Large intestine (tissue), 3 donors: ENCODE measurements at regions not wholly inside any gene's neighbourhood (a gene's known extent, or its start where the extent isn't known, plus 50 kb on each side); places are given as distances from the start of the nearest gene placed in this dataset.

ENCODE experiments used
- DNase-seq, 2 donors: peaks; one replicate each; pipeline versions ENCODE4 v3.0.0 to v3.0.0-alpha.2; 2013
- H3K27ac ChIP-seq: one replicate; pipeline ENCODE4 v1.5.1; 2013; ENCODE audit warnings: low read length
- H3K27me3 ChIP-seq: 2 replicates; pipeline ENCODE4 v1.6.1; 2013; ENCODE audit warnings: low read length; ENCODE audit not compliant: control insufficient read depth, insufficient read depth
- H3K36me3 ChIP-seq: 2 replicates; pipeline ENCODE4 v1.6.1; 2013; ENCODE audit warnings: low read length; ENCODE audit not compliant: control insufficient read depth, insufficient read depth
- H3K4me1 ChIP-seq: one replicate; pipeline ENCODE4 v1.6.1; 2013; ENCODE audit warnings: low read length; ENCODE audit not compliant: control insufficient read depth, insufficient read depth
- H3K4me3 ChIP-seq: one replicate; pipeline ENCODE4 v1.5.1; 2013; ENCODE audit warnings: low read length
- H3K9me3 ChIP-seq: one replicate; pipeline ENCODE4 v1.6.1; 2013; ENCODE audit warnings: mild to moderate bottlenecking, low read depth, low read length, moderate library complexity; ENCODE audit not compliant: control insufficient read depth
- WGBS: methylation state at CpG from one replicate; pipeline ENCODE4 v1.1.5; 2013; ENCODE audit warnings: low lambda C conversion rate; ENCODE audit not compliant: insufficient coverage; 5-methylcytosine and 5-hydroxymethylcytosine counted together

DNA sequence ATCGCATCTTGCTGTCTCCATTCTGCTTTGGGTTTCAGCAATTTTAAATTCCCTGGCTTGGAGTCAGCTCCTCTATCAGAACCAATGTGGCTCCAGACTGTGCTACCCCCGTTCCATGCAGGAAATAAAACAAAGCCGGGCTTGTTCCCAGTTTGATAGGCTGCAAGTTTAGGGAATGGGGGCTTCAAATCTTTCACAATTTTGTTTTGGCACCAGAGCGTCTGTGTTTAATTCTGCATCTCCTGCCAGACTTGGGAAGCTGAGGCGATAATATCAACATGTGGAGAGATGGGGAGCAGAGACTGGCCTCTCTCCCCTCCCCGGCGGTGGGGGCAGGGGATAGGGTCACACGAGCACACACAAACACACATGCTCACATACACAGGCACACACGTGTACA, 305.9 kb downstream of the FGFR2 start:
- Histone ChIP-seq H3K4me3 (no peak overlapping the region), H3K9me3 (no peaks in the 10 kb centered on the region), H3K36me3 (no peaks in the 10 kb centered on the region), H3K27me3 (no peaks in the 10 kb centered on the region), H3K27ac (no peak overlapping the region), H3K4me1 (peaks cover 18% of the 10 kb centered on the region)
- DNase-seq = no peak
- WGBS = no CpG with 5 or more reads among the region's 9 CpGs

DNA sequence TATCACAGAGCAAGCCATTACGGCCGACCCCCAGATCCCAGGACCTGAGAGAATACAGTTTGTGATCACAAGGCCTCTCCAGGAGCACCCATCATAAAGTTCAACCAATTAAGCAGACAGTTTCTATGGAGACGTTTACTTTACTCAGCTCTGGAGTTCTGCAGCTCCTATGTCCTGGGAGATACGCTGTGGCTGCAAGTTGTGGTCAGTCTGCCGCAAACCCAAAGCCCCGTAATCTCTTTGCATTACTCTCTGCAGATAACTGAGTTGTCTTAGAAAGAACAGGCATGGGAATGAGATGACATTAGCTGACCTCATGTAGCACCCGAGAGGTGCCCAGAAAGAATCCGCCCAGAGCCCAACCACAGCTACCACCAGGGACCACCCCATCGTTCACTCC, 305.1 kb downstream of the FGFR2 start:
- H3K27me3 ChIP-seq = no peaks in the 10 kb centered on the region
- no peak overlapping the region for H3K4me3 ChIP-seq
- no CpG with 5 or more reads among the region's 9 CpGs for WGBS
- H3K9me3 ChIP-seq = no peaks in the 10 kb centered on the region
- peaks cover 15% of the 10 kb centered on the region for H3K4me1 ChIP-seq
- DNase-seq = no peak
- H3K36me3 ChIP-seq = no peaks in the 10 kb centered on the region
- no peak overlapping the region for H3K27ac ChIP-seq

DNA sequence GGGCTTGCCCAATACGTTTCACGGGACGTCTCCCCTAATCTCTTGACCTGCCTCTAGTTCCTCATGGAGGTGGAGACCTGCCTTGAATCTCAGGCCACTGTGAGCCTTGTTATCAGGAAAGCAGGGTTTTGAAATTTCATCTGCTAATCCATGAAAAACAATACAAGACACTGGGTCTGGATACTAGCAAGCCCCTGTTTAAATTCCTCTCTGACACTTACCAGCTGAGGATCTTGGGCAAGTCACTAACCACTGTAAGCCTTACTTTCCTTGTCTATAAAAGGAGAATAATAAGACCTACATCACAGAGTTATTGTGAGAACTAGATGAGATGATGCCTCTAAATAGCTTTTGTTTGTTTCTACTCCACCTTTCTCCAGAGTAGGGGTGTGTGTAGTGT, 303.6 kb downstream of the FGFR2 start:
- no peak for DNase-seq
- Histone ChIP-seq H3K27ac (no peak overlapping the region), H3K27me3 (no peaks in the 10 kb centered on the region), H3K36me3 (no peaks in the 10 kb centered on the region), H3K9me3 (no peaks in the 10 kb centered on the region), H3K4me1 (peaks cover 10% of the 10 kb centered on the region), H3K4me3 (no peak overlapping the region)
- no CpG with 5 or more reads among the region's 3 CpGs for WGBS

DNA sequence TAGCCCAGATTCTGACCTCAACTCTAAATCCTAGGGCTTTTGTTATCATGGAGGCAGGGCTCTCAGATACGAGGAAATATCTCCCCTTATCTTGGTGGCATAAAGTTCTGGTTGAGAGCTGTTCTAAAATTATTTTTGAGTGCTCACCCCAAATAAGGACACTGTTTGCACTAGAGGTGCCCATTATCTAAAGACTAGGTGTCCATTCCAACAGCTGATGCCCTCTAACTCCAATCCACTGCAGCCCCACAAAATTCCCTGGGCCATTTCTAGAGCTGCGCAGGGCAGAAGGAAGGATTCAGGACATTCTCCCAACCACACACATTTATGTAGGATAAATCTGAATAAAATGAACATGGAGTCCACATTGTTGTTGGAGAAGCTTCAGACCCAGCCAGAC, 301.9 kb downstream of the FGFR2 start:
- Histone ChIP-seq H3K36me3 (no peaks in the 10 kb centered on the region), H3K27me3 (no peaks in the 10 kb centered on the region), H3K9me3 (no peaks in the 10 kb centered on the region), H3K27ac (no peak overlapping the region), H3K4me3 (no peak overlapping the region), H3K4me1 (peaks cover 10% of the 10 kb centered on the region)
- WGBS = no CpG with 5 or more reads among the region's 2 CpGs
- DNase-seq = no peak

DNA sequence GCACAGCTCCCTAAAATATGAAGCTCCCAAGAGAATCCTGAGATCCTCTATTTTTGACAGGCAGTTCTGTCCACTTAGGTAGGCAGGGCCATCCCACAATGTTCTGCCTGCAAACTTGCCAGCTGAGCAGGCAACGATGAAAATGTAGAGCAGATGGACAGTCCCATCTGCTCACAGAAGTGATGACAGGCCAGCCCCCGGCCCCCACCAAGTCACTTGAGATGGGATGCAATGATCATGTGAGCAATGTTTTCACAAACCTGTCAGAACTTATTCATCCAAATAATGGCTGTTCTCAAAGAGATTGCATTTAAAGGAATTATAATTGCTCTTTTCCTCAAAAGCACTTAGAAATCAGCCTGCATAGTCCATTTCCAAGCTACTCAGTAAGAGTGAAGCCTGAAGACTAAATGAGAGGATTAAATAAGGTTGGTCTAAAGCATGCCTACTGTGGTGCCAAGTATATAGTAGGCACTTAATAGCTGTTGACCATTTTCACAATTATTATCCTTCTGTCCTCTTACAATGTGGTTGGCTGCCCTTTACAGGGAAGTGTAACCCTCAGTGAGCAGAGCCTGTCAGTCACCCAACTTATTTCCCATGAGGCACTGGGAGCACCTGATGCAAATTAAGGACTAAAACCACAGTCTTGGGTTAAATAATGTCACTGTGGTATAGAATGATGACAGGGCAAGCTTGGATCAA, 301.2 kb downstream of the FGFR2 start:
- Histone ChIP-seq H3K36me3 (no peaks in the 10 kb centered on the region), H3K27me3 (no peaks in the 10 kb centered on the region), H3K4me3 (no peak overlapping the region), H3K27ac (no peak overlapping the region), H3K4me1 (peaks cover 10% of the 10 kb centered on the region), H3K9me3 (no peaks in the 10 kb centered on the region)
- WGBS = no CpG with 5 or more reads among the region's 2 CpGs
- no peak for DNase-seq

DNA sequence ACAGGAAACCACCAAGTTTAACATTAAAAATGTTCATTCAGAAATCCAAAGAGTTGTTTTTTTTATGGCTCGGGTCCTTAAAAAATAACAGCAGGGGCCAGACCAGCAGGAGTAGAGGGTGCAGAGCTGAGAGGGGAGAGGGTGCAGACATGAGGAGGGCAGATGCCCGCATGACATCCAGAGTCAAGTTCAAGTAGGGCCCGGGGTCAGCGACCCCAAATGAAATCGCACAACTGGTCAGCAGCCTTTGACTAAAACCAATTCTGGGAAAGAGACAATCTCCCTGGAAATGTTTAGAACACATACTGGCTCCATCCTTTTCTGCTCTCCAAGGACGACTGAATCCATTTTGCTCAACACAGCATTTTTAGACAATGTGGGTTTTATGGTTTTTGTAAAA, 297.5 kb downstream of the FGFR2 start:
- 67% methylated on average over 1 of the region's 6 CpGs for WGBS
- no peak overlapping the region for H3K4me3 ChIP-seq
- DNase-seq = no peak
- no peaks in the 10 kb centered on the region for H3K9me3 ChIP-seq
- H3K27me3 ChIP-seq = no peaks in the 10 kb centered on the region
- peaks cover 1% of the 10 kb centered on the region for H3K4me1 ChIP-seq
- no peaks in the 10 kb centered on the region for H3K36me3 ChIP-seq
- H3K27ac ChIP-seq = no peak overlapping the region

DNA sequence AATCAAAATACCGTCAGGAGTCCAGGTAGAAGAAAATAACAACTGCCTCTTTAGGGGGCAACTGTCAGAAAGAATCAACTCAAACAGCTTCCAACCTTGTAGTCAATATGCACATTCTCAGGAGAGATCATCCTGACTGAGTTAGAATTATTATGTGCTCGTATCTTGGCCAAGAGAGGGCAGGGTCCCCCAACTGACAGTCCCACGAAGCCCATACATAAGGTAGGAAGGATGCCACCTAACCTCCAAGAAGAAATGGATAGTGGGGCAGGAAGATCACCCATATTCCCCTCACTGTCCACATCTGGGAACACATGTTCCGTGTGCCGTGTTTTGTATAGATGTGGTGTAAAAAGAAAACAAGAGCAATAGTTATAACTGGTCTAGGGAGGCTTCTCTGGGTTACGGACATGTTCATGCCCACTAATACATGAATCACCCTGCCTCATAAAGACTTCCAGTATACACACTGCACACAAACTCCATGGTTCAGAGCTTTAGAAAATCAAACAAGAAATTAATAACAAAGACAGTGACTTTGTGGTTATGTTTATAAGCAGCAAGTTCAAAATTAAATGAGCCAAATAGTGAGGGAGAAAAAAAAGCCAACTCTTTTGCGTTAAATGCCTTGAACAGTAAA, 295.6 kb downstream of the FGFR2 start:
- DNase-seq = no peak
- H3K27ac ChIP-seq = no peak overlapping the region
- WGBS = no CpG with 5 or more reads among the region's 7 CpGs
- no peak overlapping the region for H3K4me3 ChIP-seq
- no peaks in the 10 kb centered on the region for H3K9me3 ChIP-seq
- H3K36me3 ChIP-seq = no peaks in the 10 kb centered on the region
- H3K4me1 ChIP-seq = no peaks in the 10 kb centered on the region
- no peaks in the 10 kb centered on the region for H3K27me3 ChIP-seq

DNA sequence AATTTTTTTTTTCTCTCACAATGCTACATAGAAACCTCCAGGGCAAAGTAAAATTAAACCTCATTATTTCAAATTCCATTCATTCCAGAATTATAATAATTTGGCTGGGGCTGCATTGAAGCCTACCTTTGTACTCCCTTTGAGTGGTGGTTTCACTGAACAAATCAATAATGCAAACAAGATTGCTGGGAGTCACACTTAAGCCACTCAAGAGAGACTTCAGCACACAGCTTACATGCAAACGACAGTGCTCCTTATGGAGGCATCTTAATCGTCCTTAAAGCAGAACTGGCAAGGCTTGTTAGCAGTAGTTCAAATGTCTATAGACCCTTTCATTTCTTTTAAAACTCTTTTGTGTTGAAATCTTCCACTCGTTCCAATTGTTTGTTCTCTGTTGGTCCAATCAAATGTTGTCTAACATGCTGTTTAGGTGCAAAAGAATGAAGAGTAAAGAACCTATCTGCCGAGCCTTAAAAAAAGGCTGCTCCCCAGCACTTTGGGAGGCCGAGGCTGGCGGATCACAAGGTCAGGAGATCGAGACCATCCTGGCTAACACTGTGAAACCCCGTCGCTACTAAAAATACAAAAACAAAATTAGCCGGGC, 294.9 kb downstream of the FGFR2 start:
- H3K27me3 ChIP-seq = no peaks in the 10 kb centered on the region
- WGBS = 28% methylated on average over 2 of the region's 10 CpGs
- H3K27ac ChIP-seq = no peak overlapping the region
- DNase-seq = no peak
- no peaks in the 10 kb centered on the region for H3K4me1 ChIP-seq
- no peaks in the 10 kb centered on the region for H3K9me3 ChIP-seq
- H3K4me3 ChIP-seq = no peak overlapping the region
- H3K36me3 ChIP-seq = no peaks in the 10 kb centered on the region

DNA sequence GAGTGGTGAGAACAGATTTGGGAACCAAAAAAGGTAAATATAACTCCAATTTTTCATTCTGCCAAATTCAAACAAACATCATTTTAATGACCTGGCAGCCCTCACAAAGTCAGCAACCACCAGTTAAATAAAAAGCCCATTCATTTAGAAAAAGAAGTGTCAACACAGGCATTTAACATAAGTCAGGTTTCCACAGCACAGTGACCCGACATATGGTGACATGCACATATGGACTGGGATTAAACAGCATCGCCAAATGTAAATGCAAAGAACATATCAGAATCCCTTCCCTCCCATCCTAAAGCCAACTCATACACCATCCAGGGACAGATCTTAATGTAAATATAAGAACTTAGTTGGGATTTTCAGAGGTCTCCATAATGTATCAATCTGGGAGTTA, 293.2 kb downstream of the FGFR2 start:
- no CpG with 5 or more reads among the region's 2 CpGs for WGBS
- H3K36me3 ChIP-seq = no peaks in the 10 kb centered on the region
- no peak overlapping the region for H3K27ac ChIP-seq
- H3K4me1 ChIP-seq = no peaks in the 10 kb centered on the region
- no peak for DNase-seq
- no peaks in the 10 kb centered on the region for H3K9me3 ChIP-seq
- H3K27me3 ChIP-seq = no peaks in the 10 kb centered on the region
- H3K4me3 ChIP-seq = no peak overlapping the region

DNA sequence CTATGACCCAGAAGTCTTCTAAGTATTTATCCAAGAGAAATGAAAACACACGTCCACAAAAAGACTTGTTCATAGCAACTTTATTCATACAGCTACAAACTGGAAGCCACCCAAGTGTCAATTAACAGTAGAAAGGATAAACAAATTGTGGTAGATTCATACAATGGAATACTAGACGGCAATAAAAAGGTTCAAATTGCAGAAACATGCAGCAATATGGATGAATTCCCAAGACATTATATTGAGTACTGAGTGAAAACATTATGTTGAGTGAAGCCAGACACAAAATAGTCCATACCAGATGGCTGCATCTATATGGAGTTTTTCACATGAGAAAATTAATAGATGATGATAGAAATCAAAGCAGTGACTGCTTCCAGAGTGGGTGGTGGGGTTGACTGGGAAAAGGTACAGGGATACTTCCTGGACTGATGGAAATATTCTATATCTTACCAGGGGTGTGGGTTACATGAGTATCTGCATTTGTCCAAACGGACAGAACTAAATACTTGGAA, 292.0 kb downstream of the FGFR2 start:
- no peak for DNase-seq
- Histone ChIP-seq H3K9me3 (no peaks in the 10 kb centered on the region), H3K27me3 (no peaks in the 10 kb centered on the region), H3K36me3 (no peaks in the 10 kb centered on the region), H3K4me3 (no peak overlapping the region), H3K27ac (no peak overlapping the region), H3K4me1 (no peaks in the 10 kb centered on the region)
- WGBS = no CpG with 5 or more reads among the region's 3 CpGs
